ENCODE measurements at regions not wholly inside any gene's neighbourhood (a gene's known extent, or its start where the extent isn't known, plus 50 kb on each side); places are given as distances from the start of the nearest gene placed in this dataset.

DNA sequence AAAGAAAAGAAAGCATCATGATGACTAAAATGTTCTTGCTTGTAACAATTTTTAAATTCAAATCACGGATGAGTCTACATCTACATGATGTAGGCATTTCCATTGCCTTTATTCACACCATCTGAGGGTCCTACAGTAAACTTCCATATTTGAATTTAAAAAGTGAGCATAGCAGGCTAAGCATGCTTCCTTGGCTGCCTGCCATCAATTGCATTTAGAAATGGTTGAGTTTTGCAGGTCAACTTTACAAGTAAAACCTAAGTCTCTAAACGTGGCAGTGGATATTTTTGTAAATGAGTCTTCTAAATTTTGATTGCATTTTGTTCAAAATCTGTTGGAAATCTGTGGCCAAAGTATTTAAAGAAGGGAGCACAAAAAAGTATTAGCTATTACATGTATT lies 136.5 kb upstream of the PTCH1 start:
- no peak for DNase-seq (ENCODE audit: low read depth)
- TF ChIP-seq, protein P1, sequence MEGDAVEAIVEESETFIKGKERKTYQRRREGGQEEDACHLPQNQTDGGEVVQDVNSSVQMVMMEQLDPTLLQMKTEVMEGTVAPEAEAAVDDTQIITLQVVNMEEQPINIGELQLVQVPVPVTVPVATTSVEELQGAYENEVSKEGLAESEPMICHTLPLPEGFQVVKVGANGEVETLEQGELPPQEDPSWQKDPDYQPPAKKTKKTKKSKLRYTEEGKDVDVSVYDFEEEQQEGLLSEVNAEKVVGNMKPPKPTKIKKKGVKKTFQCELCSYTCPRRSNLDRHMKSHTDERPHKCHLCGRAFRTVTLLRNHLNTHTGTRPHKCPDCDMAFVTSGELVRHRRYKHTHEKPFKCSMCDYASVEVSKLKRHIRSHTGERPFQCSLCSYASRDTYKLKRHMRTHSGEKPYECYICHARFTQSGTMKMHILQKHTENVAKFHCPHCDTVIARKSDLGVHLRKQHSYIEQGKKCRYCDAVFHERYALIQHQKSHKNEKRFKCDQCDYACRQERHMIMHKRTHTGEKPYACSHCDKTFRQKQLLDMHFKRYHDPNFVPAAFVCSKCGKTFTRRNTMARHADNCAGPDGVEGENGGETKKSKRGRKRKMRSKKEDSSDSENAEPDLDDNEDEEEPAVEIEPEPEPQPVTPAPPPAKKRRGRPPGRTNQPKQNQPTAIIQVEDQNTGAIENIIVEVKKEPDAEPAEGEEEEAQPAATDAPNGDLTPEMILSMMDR (conservative IDR thresholded peaks at IDR 0.05; ENCODE audit: low read length), result no peak
- no peak overlapping the region for H3K4me3 ChIP-seq (ENCODE audit: low read length)

DNA sequence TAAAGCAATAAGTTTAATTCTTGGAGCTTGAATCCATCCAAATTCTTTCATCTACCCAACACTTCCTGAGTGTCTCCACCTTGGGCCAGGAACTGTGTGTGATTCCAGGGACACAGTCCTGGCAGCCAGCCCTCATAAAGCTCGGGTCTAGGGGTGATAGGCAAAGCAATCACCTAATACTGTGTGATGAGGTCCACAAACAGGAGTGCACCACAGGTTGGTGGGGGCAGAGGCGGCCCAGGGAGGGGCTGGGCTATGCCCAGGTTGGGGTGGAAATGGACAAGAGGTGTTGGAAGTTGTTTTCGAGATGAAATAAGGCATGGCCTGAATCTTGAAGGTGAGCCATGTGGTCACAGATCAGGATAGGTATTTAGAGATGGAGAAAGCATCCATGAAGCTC lies 133.9 kb upstream of the PTCH1 start:
- H3K4me3 ChIP-seq (ENCODE audit: low read length), result no peak overlapping the region
- no peak for DNase-seq (ENCODE audit: low read depth)
- TF ChIP-seq, protein P1 (conservative IDR thresholded peaks at IDR 0.05; ENCODE audit: low read length), result no peak

DNA sequence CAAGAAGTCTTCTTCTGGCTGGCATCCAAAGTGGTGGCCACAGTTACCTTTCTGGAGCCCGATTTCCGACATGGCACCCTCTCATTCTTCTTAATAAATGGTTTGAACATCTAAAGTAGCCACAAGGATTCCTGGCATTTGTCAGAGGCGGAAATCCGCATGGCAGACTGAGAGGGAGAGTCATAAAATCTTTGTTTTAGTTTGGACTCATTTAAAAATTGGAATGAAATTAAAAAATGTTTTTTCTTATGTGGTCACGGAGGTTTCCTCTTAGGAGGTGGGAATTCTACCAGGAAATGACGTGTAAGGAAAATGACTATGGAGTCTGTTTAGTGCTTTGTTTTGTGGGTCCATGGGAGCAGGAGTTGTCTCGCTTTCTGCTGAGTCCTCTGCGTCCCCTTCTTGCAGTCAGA lies 133.0 kb upstream of the PTCH1 start:
- TF ChIP-seq, protein P1 (conservative IDR thresholded peaks at IDR 0.05; ENCODE audit: low read length), result no peak
- H3K4me3 ChIP-seq (ENCODE audit: low read length), result peak overlapping the region; percentile 41
- peak; percentile 50 for DNase-seq (ENCODE audit: low read depth)

DNA sequence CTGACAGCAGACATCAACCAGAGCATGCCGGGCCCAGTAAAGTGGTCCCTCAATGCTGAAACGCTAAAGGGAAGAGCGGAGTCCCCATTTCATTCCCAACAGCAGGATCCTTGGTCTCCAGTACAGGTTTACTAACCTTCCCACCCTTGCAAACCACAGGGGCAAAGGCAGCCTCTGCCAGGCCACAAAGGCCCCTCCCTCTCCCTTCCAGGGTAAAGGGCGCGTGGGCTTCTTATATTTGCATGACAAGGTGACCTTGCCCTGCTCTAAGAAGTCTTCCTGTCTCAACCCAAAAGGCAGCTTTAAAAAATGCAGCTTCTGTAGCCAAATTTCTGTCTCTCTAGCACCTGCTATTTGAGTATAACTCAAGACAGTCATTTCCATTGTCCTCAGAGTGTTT lies 131.5 kb upstream of the PTCH1 start:
- no peak for DNase-seq (ENCODE audit: low read depth)
- TF ChIP-seq, protein P1 (conservative IDR thresholded peaks at IDR 0.05; ENCODE audit: low read length), result no peak
- no peak overlapping the region for H3K4me3 ChIP-seq (ENCODE audit: low read length)

DNA sequence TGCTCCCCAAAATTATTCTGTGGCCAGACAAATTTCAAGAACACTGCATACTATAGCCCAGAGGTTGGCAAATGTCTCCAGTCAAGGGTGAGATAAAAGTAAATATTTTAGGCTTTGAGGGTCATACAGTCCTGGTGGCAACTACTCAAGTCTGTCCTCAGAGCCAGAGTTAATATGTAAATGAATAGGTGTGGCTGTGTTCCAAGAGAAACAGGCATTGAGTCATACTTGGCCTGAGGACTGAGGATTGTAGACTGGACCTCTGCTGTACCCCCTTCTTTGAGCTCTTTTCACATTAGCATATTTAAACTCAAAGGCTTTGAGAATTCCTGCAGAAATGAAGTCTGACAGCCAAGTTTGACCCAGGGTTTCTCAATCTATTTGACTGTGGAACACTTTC lies 129.2 kb upstream of the PTCH1 start:
- no peak for DNase-seq (ENCODE audit: low read depth)
- H3K4me3 ChIP-seq (ENCODE audit: low read length), result no peak overlapping the region
- TF ChIP-seq, protein P1 (conservative IDR thresholded peaks at IDR 0.05; ENCODE audit: low read length), result no peak

DNA sequence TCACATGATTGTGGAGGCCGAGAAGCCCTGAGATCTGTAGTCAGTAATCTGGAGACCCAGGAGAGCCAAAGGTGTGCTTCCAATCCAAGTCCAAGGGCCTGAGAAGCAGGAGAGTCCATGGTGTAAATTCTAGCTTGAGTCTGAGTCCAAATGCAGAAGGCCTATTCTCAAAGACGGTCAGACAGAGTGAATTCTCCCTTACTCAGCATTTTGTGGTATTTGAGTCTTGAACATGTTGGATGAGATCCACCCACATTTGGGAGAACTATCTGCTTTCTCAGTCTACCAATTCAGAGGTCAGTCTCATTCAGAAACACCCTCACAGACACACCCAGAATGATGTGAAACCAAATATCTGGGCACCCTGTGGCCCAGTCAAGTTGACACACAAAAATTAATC lies 128.8 kb upstream of the PTCH1 start:
- DNase-seq (ENCODE audit: low read depth), result no peak
- no peak overlapping the region for H3K4me3 ChIP-seq (ENCODE audit: low read length)
- TF ChIP-seq, protein P1 (conservative IDR thresholded peaks at IDR 0.05; ENCODE audit: low read length), result no peak

DNA sequence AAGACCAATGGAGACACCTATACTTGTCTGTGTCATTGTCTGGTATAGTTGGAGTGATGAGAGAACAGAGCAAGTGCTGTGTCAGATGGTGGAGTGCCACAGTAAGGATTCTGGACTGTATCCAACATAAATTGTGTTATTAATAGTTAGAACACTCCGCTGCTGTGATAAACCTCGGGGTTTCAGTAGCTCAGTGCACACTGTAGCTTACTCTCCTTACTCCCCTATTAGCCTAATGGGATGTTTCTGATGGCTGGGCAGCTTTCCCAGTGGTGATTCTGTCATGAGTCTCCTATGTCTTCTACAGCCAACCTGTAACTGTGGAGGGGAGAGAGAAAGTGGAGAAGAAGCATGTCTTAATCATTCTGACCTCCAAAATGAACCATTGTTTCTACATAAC lies 127.6 kb upstream of the PTCH1 start:
- no peak for DNase-seq (ENCODE audit: low read depth)
- TF ChIP-seq, protein P1 (conservative IDR thresholded peaks at IDR 0.05; ENCODE audit: low read length), result no peak
- H3K4me3 ChIP-seq (ENCODE audit: low read length), result no peak overlapping the region

All from AG10803 (cell line).